Tongue (tissue), 2 donors: ENCODE measurements at regions not wholly inside any gene's neighbourhood (a gene's known extent, or its start where the extent isn't known, plus 50 kb on each side); places are given as distances from the start of the nearest gene placed in this dataset. TPM values are rescaled to one million over a fixed set of nuclear protein-coding genes. Genes with fewer than 3 reads are reported as not detected.

Experiments used
- DNase-seq: peaks from one replicate; pipeline ENCODE4 v3.0.0-alpha.2; 2015
- small RNA-seq: library from RNA; depleted of rRNA; stranded (forward); fragments of <200 nt; gene quantifications from one replicate; pipeline ENCODE3, GENCODE V24; 2014; ENCODE audit warnings: low replicate concordance

GRCh38 chr3:181066143-181067087, 76.9 kb upstream of the DNAJC19 start:
- no peak for DNase-seq

GRCh38 chr3:181056136-181056732, 66.7 kb upstream of the DNAJC19 start:
- DNase-seq: no peak

GRCh38 chr3:181054538-181054937, 65.0 kb upstream of the DNAJC19 start:
- DNase-seq: no peak

- DNase-seq: no peak
Observed at GRCh38 chr3:181052256-181052655, 62.7 kb upstream of the DNAJC19 start.

GRCh38 chr3:181050738-181051137, 61.2 kb upstream of the DNAJC19 start:
- DNase-seq: no peak

GRCh38 chr3:181040030-181040429, 50.5 kb upstream of the DNAJC19 start:
- no peak for DNase-seq

Small RNA genes in the stretch of these regions (small RNA-seq; reads per million reads assigned to genes)
- not detected for gene AC083904.1
- 0.11 reads per million for gene RNU6-4P
